WTC11 (cell line): ENCODE measurements at regions not wholly inside any gene's neighbourhood (a gene's known extent, or its start where the extent isn't known, plus 50 kb on each side); places are given as distances from the start of the nearest gene placed in this dataset.

Experiments used
- CTCF ChIP-seq: fragments of 200-600 bp; IDR thresholded peaks from 2 replicates; pipeline ENCODE4 v1.8.0; 2022; ENCODE audit warnings: antibody characterized with exemption
- E2F4 ChIP-seq: sonication (generic); formaldehyde crosslinking; IDR thresholded peaks from 2 replicates; pipeline ENCODE4 v1.8.1; 2022; ENCODE audit warnings: low read depth, mild to moderate bottlenecking, moderate library complexity, missing genetic modification reagents, borderline replicate concordance
- NR3C1 ChIP-seq: sonication (generic); formaldehyde crosslinking; conservative IDR thresholded peaks from 2 replicates; pipeline ENCODE4 v1.8.1; 2023; ENCODE audit warnings: low read depth, mild to moderate bottlenecking, missing genetic modification reagents
- RELA ChIP-seq: sonication (generic); formaldehyde crosslinking; IDR thresholded peaks from 2 replicates; pipeline ENCODE4 v1.8.1; 2022; ENCODE audit warnings: missing genetic modification reagents, mild to moderate bottlenecking, borderline replicate concordance
- SP1 ChIP-seq: sonication (generic); formaldehyde crosslinking; conservative IDR thresholded peaks from 2 replicates; pipeline ENCODE4 v1.8.1; 2022; ENCODE audit warnings: missing genetic modification reagents
- TP53 ChIP-seq: sonication (generic); formaldehyde crosslinking; IDR thresholded peaks from 2 replicates; pipeline ENCODE4 v1.8.1; 2023; ENCODE audit warnings: mild to moderate bottlenecking, missing genetic modification reagents
- ZMAT4 ChIP-seq: fragments of 250-450 bp; sonication (Bioruptor Pico); IDR thresholded peaks from 2 replicates; pipeline ENCODE4 v1.9.0; 2021; ENCODE audit warnings: mild to moderate bottlenecking
- ZNF423 ChIP-seq: fragments of 250-450 bp; sonication (Bioruptor Pico); IDR thresholded peaks from 2 replicates; pipeline ENCODE4 v2.1.2; 2022; ENCODE audit warnings: mild to moderate bottlenecking, moderate library complexity

GRCh38 chr6:156557251-156557910 is 219.8 kb upstream of the ARID1B start:
- no peak for TF ChIP-seq ZNF423 (CRISPR knock-in tag)
- no peak for TF ChIP-seq CTCF
- no peak for TF ChIP-seq NR3C1
- TF ChIP-seq E2F4 (CRISPR knock-in tag) = no peak
- TF ChIP-seq SP1 = no peak
- TF ChIP-seq TP53 (CRISPR knock-in tag) = no peak
- no peak for TF ChIP-seq ZMAT4 (CRISPR knock-in tag)
- TF ChIP-seq RELA (CRISPR knock-in tag) = no peak
